Spleen (tissue), 7 donors: ENCODE measurements at regions not wholly inside any gene's neighbourhood (a gene's known extent, or its start where the extent isn't known, plus 50 kb on each side); places are given as distances from the start of the nearest gene placed in this dataset.

Experiments
- POLR2A ChIP-seq, 3 donors: fragments of 450-650 bp; IDR thresholded peaks; one replicate each; pipeline ENCODE4 v1.5.1; 2017; ENCODE audit warnings: antibody characterized with exemption in 3 of 3, mild to moderate bottlenecking in 1 of 3
- TF ChIP-seq, protein P1 (sequence below), 11 experiments: fragments of 200-600 bp in 7 of 11; fragments of 450-650 bp in 4 of 11; sonication (generic) in 4 of 11; IDR thresholded peaks in 8 of 11; conservative IDR thresholded peaks in 3 of 11; 1 replicate in 7 of 11; 2 replicates in 4 of 11; pipeline versions ENCODE4 v1.4.0 to v1.8.0; 2016 to 2021; ENCODE audit warnings: antibody characterized with exemption in 11 of 11, inconsistent platforms in 4 of 11, mild to moderate bottlenecking in 1 of 11
- donor health status: DM: no; HTN: no; CAD: no; lungs with moderate emphysema.
- donor health status: DM: no; HTN: no; CAD: no.
- donor health status: DM: no; HTN: no; CAD: no.

GRCh38 chr10:88097536-88097935, 234.1 kb downstream of the PTEN start:
- TF ChIP-seq, protein P1, sequence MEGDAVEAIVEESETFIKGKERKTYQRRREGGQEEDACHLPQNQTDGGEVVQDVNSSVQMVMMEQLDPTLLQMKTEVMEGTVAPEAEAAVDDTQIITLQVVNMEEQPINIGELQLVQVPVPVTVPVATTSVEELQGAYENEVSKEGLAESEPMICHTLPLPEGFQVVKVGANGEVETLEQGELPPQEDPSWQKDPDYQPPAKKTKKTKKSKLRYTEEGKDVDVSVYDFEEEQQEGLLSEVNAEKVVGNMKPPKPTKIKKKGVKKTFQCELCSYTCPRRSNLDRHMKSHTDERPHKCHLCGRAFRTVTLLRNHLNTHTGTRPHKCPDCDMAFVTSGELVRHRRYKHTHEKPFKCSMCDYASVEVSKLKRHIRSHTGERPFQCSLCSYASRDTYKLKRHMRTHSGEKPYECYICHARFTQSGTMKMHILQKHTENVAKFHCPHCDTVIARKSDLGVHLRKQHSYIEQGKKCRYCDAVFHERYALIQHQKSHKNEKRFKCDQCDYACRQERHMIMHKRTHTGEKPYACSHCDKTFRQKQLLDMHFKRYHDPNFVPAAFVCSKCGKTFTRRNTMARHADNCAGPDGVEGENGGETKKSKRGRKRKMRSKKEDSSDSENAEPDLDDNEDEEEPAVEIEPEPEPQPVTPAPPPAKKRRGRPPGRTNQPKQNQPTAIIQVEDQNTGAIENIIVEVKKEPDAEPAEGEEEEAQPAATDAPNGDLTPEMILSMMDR (IDR thresholded peaks at IDR 0.05 in 8 of 11, conservative IDR thresholded peaks at IDR 0.05 in 3 of 11): no peak
- no peak for TF ChIP-seq POLR2A (IDR thresholded peaks at IDR 0.05)
